GM12873 (cell line): ENCODE measurements at regions not wholly inside any gene's neighbourhood (a gene's known extent, or its start where the extent isn't known, plus 50 kb on each side); places are given as distances from the start of the nearest gene placed in this dataset.

ENCODE experiments used
- TF ChIP-seq, protein P1 (sequence below): IDR thresholded peaks from 2 replicates; pipeline ENCODE4 v1.5.1; 2012; ENCODE audit warnings: low read depth, mild to moderate bottlenecking, moderate library complexity, low read length, control low read depth; ENCODE audit not compliant: insufficient read depth; ENCODE audit errors: missing control alignments

- TF ChIP-seq, protein P1, sequence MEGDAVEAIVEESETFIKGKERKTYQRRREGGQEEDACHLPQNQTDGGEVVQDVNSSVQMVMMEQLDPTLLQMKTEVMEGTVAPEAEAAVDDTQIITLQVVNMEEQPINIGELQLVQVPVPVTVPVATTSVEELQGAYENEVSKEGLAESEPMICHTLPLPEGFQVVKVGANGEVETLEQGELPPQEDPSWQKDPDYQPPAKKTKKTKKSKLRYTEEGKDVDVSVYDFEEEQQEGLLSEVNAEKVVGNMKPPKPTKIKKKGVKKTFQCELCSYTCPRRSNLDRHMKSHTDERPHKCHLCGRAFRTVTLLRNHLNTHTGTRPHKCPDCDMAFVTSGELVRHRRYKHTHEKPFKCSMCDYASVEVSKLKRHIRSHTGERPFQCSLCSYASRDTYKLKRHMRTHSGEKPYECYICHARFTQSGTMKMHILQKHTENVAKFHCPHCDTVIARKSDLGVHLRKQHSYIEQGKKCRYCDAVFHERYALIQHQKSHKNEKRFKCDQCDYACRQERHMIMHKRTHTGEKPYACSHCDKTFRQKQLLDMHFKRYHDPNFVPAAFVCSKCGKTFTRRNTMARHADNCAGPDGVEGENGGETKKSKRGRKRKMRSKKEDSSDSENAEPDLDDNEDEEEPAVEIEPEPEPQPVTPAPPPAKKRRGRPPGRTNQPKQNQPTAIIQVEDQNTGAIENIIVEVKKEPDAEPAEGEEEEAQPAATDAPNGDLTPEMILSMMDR = no peak
Measured at GRCh38 chr20:6831461-6831860, 64.0 kb downstream of the BMP2 start.

- TF ChIP-seq, protein P1 = no peak
Measured at GRCh38 chr20:6832811-6833210, 65.3 kb downstream of the BMP2 start.

- TF ChIP-seq, protein P1 = no peak
Measured at GRCh38 chr20:6835609-6836008, 68.1 kb downstream of the BMP2 start.

- TF ChIP-seq, protein P1 = no peak
Measured at GRCh38 chr20:6836821-6837374, 69.4 kb downstream of the BMP2 start.

- TF ChIP-seq, protein P1 = no peak
Measured at GRCh38 chr20:6837730-6838129, 70.2 kb downstream of the BMP2 start.

- TF ChIP-seq, protein P1 = no peak
Measured at GRCh38 chr20:6838181-6838826, 70.8 kb downstream of the BMP2 start.

GRCh38 chr20:6841128-6841527 is 73.6 kb downstream of the BMP2 start:
- TF ChIP-seq, protein P1 = no peak

DNA sequence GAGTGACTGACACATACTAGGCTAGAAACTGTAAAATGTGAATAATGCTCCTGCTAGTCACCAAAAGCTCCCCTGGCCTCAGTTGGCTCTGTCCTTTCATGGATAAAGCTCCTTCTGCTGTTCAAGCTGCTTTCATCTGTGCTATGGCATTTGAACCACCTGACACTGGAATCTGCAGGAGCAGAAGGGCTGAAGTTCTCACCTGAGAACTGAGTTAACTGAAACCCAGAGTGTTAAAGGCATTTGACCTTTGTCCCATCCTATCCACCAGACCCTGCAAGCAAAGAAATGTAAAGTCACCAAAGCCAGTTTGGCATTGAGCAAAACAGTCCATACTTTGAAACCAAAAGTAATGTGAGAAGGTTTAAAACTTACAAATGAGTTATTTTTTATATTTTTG is 77.7 kb downstream of the BMP2 start:
- TF ChIP-seq, protein P1 = no peak
